Upper lobe of right lung (tissue), 1 donor: ENCODE measurements at regions not wholly inside any gene's neighbourhood (a gene's known extent, or its start where the extent isn't known, plus 50 kb on each side); places are given as distances from the start of the nearest gene placed in this dataset.

ENCODE experiments used
- ATAC-seq: fragments of 200-7000 bp; cut with Tn5 transposase; one replicate; pipeline ENCODE4 v1.9.1; 2020; ENCODE audit warnings: mild to moderate bottlenecking, moderate library complexity
- DNase-seq: peaks from one replicate; pipeline ENCODE4 v3.0.0-alpha.2; 2020
- H3K27ac ChIP-seq: fragments of 200-600 bp; one replicate; pipeline ENCODE4 v1.8.0; 2022
- H3K27me3 ChIP-seq: fragments of 200-600 bp; one replicate; pipeline ENCODE4 v1.8.0; 2022; ENCODE audit warnings: mild to moderate bottlenecking
- H3K36me3 ChIP-seq: fragments of 200-600 bp; one replicate; pipeline ENCODE4 v1.8.0; 2022
- H3K4me1 ChIP-seq: fragments of 200-600 bp; one replicate; pipeline ENCODE4 v1.8.0; 2022
- H3K4me3 ChIP-seq: fragments of 200-600 bp; one replicate; pipeline ENCODE4 v1.8.0; 2022; ENCODE audit warnings: mild to moderate bottlenecking
- H3K9me3 ChIP-seq: fragments of 200-600 bp; one replicate; pipeline ENCODE4 v1.8.0; 2022
- CTCF ChIP-seq: fragments of 200-600 bp; IDR thresholded peaks from one replicate; pipeline ENCODE4 v1.8.0; 2022; ENCODE audit warnings: antibody characterized with exemption
- intact Hi-C: fragments of 100-400 bp; cut with DNase I; formaldehyde crosslinking; loops from one replicate; pipeline ENCODE4 v1.11.0; 2022
- donor health status: DM: no; HTN: yes; CAD: no; lungs with severe emphysema.

GRCh38 chr10:117666965-117667364, 124.4 kb downstream of the EMX2 start:
- TF ChIP-seq CTCF, result no peak
- intact Hi-C loops, result no loop called here
- DNase-seq, result no peak

DNA sequence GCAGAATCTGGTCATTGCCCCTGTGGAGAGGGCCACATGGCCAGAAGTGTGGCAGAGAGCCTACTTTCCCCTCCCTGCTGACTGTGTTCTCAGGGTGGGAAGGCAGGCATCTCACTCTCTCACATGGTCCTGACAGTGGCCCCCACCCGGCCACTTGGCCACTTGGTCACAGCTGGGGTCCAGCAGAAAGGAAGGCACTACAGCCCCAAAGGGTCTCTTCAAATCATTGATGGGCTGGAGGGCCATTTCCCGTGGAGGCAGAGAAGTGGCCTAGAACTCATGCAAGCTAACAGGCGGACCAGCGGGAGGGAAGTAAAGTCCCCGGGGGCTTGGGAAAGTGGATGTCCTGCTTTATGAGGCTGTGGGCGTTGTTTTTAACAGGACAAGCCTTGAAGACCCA, 125.3 kb downstream of the EMX2 start:
- TF ChIP-seq CTCF, result no peak
- intact Hi-C loops, result no loop called here
- no peaks in the 10 kb centered on the region for H3K27me3 ChIP-seq
- DNase-seq (no peak), ATAC-seq (no peak)
- H3K4me1 ChIP-seq, result no peaks in the 10 kb centered on the region
- H3K27ac ChIP-seq, result no peak overlapping the region
- no peaks in the 10 kb centered on the region for H3K9me3 ChIP-seq
- H3K36me3 ChIP-seq, result no peaks in the 10 kb centered on the region
- no peak overlapping the region for H3K4me3 ChIP-seq

More at GRCh38 chr10:117666965-117667364, 124.4 kb downstream of the EMX2 start:
- H3K4me1 ChIP-seq, result no peaks in the 10 kb centered on the region
- ATAC-seq, result no peak
- no peaks in the 10 kb centered on the region for H3K9me3 ChIP-seq
- no peak overlapping the region for H3K4me3 ChIP-seq
- no peaks in the 10 kb centered on the region for H3K36me3 ChIP-seq
- no peaks in the 10 kb centered on the region for H3K27me3 ChIP-seq
- no peak overlapping the region for H3K27ac ChIP-seq

DNA sequence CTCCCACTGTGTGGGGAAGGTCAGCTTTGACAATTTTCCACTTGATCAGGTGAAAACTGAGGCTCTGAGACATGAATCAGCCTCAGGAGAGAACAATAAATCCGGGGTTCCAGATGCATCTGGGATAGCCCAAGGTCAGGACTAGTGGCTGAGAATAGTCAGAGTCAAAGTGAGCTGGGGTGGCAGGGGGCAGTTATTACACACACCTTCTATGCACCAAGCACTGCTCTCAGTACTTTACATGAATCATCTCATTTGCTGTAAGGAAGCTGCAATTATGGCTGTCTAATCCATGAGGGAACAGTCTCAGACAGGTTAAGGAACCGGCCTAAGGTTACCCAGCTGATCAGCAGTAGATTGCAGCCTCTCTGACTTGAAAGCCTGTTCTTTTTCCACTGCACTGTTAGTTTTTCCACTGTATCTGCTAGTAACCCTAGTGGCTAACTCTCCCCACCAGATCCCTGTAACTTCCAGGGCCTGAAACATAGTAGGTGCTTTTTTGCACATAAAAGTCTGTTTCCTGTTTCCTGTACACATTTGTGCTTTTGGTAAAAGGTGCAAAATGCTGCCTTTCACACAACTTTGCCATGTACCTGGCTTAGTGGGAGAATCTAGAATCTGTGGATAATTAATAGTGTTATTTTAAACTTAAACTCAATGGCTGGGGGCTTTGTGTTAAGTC, 125.9 kb downstream of the EMX2 start:
- Histone ChIP-seq H3K9me3 (no peaks in the 10 kb centered on the region), H3K36me3 (no peaks in the 10 kb centered on the region)

DNA sequence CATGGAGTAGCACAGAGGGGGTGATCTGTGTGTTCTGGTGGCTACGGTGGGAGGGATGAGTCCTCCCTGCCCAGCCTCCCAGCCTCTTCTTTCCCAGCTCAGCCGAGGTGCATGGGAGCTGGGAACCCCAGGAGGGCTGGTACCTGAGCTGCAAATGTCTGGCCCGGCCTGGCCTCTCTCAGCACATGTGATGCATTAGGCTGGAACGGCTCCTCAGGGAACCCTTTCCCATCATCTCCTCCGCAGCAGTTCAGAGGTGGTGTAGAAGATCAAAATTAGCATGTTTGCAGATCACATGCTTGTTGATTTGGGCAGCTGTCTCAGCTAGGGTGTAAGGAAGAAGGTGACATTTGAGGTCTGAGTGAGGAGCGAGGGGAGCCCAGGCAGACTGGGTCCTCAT, 126.6 kb downstream of the EMX2 start:
- no peak for TF ChIP-seq CTCF
- H3K36me3 ChIP-seq, result no peaks in the 10 kb centered on the region
- H3K9me3 ChIP-seq, result no peaks in the 10 kb centered on the region
- no peak for ATAC-seq
- H3K4me3 ChIP-seq, result no peak overlapping the region
- no peak overlapping the region for H3K27ac ChIP-seq
- intact Hi-C loops, result no loop called here
- no peaks in the 10 kb centered on the region for H3K27me3 ChIP-seq
- no peaks in the 10 kb centered on the region for H3K4me1 ChIP-seq
- no peak for DNase-seq

More for the DNA sequence above, 125.9 kb downstream of the EMX2 start:
- no peak overlapping the region for H3K27ac ChIP-seq
- no peak for DNase-seq
- TF ChIP-seq CTCF, result no peak
- H3K4me3 ChIP-seq, result no peak overlapping the region
- intact Hi-C loops, result no loop called here
- ATAC-seq, result no peak
- no peaks in the 10 kb centered on the region for H3K4me1 ChIP-seq
- no peaks in the 10 kb centered on the region for H3K27me3 ChIP-seq

- intact Hi-C loops, result no loop called here
- ATAC-seq, result no peak
- no peak for TF ChIP-seq CTCF
These were observed 127.8 kb downstream of the EMX2 start for GRCh38 chr10:117670116-117670904.

More at GRCh38 chr10:117670116-117670904, 127.8 kb downstream of the EMX2 start:
- no peak overlapping the region for H3K4me3 ChIP-seq
- no peaks in the 10 kb centered on the region for H3K27me3 ChIP-seq
- DNase-seq, result no peak
- no peaks in the 10 kb centered on the region for H3K9me3 ChIP-seq
- H3K36me3 ChIP-seq, result no peaks in the 10 kb centered on the region
- H3K4me1 ChIP-seq, result no peaks in the 10 kb centered on the region
- no peak overlapping the region for H3K27ac ChIP-seq
